MM.1S (cell line): ENCODE measurements at regions not wholly inside any gene's neighbourhood (a gene's known extent, or its start where the extent isn't known, plus 50 kb on each side); places are given as distances from the start of the nearest gene placed in this dataset.
"Not testable (repeated sequence)": the region's sequence is repeated elsewhere in the genome, so short reads cannot be mapped to it uniquely, and the experiment has no call there.

Experiments used
- DNase-seq: peaks from one replicate; pipeline ENCODE4 v3.0.0-alpha.2; 2015
- H2AFZ ChIP-seq: fragments of 300-600 bp; sonication (generic); 2 replicates; pipeline ENCODE4 v1.6.0; 2016; ENCODE audit warnings: antibody characterized with exemption, low read length
- H3F3A ChIP-seq: fragments of 300-600 bp; sonication (generic); 2 replicates; pipeline ENCODE4 v1.6.1; 2016; ENCODE audit warnings: mild to moderate bottlenecking, antibody characterized with exemption, low read length, moderate library complexity, mixed read lengths; ENCODE audit not compliant: insufficient read depth
- H3K27ac ChIP-seq: fragments of 300-600 bp; sonication (generic); 2 replicates; pipeline ENCODE4 v1.5.1; 2016; ENCODE audit warnings: mild to moderate bottlenecking, low read length
- H3K27me3 ChIP-seq: fragments of 300-600 bp; sonication (generic); replicated peaks from 2 replicates; pipeline ENCODE4 v1.6.0; 2016; ENCODE audit warnings: low read length; ENCODE audit not compliant: insufficient read depth
- H3K36me3 ChIP-seq: fragments of 300-600 bp; sonication (generic); replicated peaks from 2 replicates; pipeline ENCODE4 v1.6.1; 2016; ENCODE audit warnings: mild to moderate bottlenecking, low read length, mixed read lengths; ENCODE audit not compliant: insufficient read depth
- H3K4me1 ChIP-seq: fragments of 300-600 bp; sonication (generic); 2 replicates; pipeline ENCODE4 v1.6.1; 2016; ENCODE audit warnings: low read length, mixed read lengths
- H3K4me2 ChIP-seq: fragments of 300-600 bp; sonication (generic); 2 replicates; pipeline ENCODE4 v1.6.0; 2016; ENCODE audit warnings: low read depth, low read length
- H3K4me3 ChIP-seq: fragments of 300-600 bp; sonication (generic); 2 replicates; pipeline ENCODE4 v1.5.1; 2016; ENCODE audit warnings: low read length, mixed read lengths
- H3K79me2 ChIP-seq: fragments of 300-600 bp; sonication (generic); 2 replicates; pipeline ENCODE4 v1.6.1; 2016; ENCODE audit warnings: mixed run types, low read length, mixed read lengths
- H3K9ac ChIP-seq: fragments of 300-600 bp; sonication (generic); 2 replicates; pipeline ENCODE4 v1.6.1; 2016; ENCODE audit warnings: low read length, mixed read lengths
- H3K9me2 ChIP-seq: fragments of 300-600 bp; sonication (generic); replicated peaks from 2 replicates; pipeline ENCODE4 v1.6.1; 2016; ENCODE audit warnings: mild to moderate bottlenecking, low read length, mixed read lengths; ENCODE audit not compliant: insufficient read depth
- H3K9me3 ChIP-seq: fragments of 300-600 bp; sonication (generic); replicated peaks from 2 replicates; pipeline ENCODE4 v1.6.1; 2016; ENCODE audit warnings: mild to moderate bottlenecking, low read length, mixed read lengths; ENCODE audit not compliant: insufficient read depth
- H4K20me1 ChIP-seq: fragments of 300-600 bp; sonication (generic); 2 replicates; pipeline ENCODE4 v1.6.1; 2016; ENCODE audit warnings: mild to moderate bottlenecking, low read length, moderate library complexity, mixed read lengths; ENCODE audit not compliant: insufficient read depth
- EZH2 ChIP-seq: fragments of 300-600 bp; sonication (generic); optimal IDR thresholded peaks from 2 replicates; pipeline ENCODE3; 2017; ENCODE audit warnings: low read depth, mild to moderate bottlenecking, antibody characterized with exemption, low read length, mixed read lengths
- EZH2phosphoT487 ChIP-seq: fragments of 300-600 bp; sonication (generic); IDR thresholded peaks from 2 replicates; pipeline ENCODE4 v1.6.1; 2018; ENCODE audit warnings: antibody characterized with exemption, low read length
- TF ChIP-seq, protein P1 (sequence below): fragments of 300-600 bp; sonication (generic); IDR thresholded peaks from 2 replicates; pipeline ENCODE4 v1.5.1; 2016; ENCODE audit warnings: antibody characterized with exemption, low read length, mixed read lengths

DNA sequence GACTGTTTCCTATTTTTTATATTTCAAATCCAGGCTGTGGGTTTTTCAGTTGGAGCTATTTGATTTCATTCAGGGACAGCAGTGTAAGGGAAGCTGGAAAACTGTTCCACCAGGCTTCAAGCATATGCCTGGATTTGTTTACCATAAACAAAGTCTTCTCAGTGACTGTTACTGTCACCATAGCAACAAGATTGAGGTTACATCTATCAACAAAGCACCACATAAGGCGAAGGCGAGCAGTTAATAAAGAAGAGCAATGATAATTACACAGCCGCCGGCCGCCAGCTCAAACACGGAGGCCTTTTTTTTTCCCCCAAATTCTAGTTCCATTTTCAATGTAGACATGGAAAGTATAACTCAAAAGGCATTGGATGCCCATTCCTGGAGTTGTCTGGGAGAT, 553.7 kb upstream of the SYT4 start:
- H3F3A ChIP-seq: no peaks in the 10 kb centered on the region
- no peak overlapping the region for H3K4me2 ChIP-seq
- H3K9me2 ChIP-seq: no peaks in the 10 kb centered on the region
- no peak overlapping the region for H3K9ac ChIP-seq
- no peak for DNase-seq
- no peaks in the 10 kb centered on the region for H3K9me3 ChIP-seq
- H4K20me1 ChIP-seq: no peaks in the 10 kb centered on the region
- no peak overlapping the region for H3K27ac ChIP-seq
- no peaks in the 10 kb centered on the region for H3K27me3 ChIP-seq
- H3K36me3 ChIP-seq: no peaks in the 10 kb centered on the region
- TF ChIP-seq, protein P1, sequence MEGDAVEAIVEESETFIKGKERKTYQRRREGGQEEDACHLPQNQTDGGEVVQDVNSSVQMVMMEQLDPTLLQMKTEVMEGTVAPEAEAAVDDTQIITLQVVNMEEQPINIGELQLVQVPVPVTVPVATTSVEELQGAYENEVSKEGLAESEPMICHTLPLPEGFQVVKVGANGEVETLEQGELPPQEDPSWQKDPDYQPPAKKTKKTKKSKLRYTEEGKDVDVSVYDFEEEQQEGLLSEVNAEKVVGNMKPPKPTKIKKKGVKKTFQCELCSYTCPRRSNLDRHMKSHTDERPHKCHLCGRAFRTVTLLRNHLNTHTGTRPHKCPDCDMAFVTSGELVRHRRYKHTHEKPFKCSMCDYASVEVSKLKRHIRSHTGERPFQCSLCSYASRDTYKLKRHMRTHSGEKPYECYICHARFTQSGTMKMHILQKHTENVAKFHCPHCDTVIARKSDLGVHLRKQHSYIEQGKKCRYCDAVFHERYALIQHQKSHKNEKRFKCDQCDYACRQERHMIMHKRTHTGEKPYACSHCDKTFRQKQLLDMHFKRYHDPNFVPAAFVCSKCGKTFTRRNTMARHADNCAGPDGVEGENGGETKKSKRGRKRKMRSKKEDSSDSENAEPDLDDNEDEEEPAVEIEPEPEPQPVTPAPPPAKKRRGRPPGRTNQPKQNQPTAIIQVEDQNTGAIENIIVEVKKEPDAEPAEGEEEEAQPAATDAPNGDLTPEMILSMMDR: no peak
- H2AFZ ChIP-seq: no peak overlapping the region
- no peak overlapping the region for H3K4me3 ChIP-seq
- no peaks in the 10 kb centered on the region for H3K4me1 ChIP-seq
- H3K79me2 ChIP-seq: no peaks in the 10 kb centered on the region

DNA sequence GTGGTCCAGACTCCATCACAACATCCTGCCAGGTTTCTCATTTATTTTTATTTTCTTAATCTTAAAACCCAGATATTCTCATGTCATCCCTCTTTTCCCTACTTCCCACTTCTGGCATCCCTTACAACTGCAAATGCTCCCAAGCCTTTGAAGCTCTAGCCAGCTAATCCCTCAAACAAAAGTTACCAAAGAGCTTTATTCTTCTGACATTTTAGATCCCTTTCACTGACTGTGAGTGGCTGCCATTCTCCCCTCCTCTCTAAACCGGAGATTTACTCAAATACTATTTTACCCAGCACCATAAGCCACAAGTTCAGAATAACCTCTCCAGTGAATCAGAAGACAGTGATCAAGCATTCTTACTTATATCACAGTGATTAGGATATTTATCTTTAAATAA, 569.0 kb upstream of the SYT4 start:
- H2AFZ ChIP-seq: no peak overlapping the region
- TF ChIP-seq EZH2: no peak
- TF ChIP-seq EZH2phosphoT487: no peak
- TF ChIP-seq, protein P1: no peak
- no peaks in the 10 kb centered on the region for H3K27me3 ChIP-seq
- H3K9me3 ChIP-seq: no peaks in the 10 kb centered on the region
- H3K36me3 ChIP-seq: no peaks in the 10 kb centered on the region
- no peak overlapping the region for H3K4me2 ChIP-seq
- H3F3A ChIP-seq: no peaks in the 10 kb centered on the region
- no peak for DNase-seq
- no peak overlapping the region for H3K27ac ChIP-seq
- H4K20me1 ChIP-seq: no peaks in the 10 kb centered on the region
- no peak overlapping the region for H3K4me3 ChIP-seq
- no peaks in the 10 kb centered on the region for H3K79me2 ChIP-seq
- H3K4me1 ChIP-seq: no peaks in the 10 kb centered on the region
- no peaks in the 10 kb centered on the region for H3K9me2 ChIP-seq
- H3K9ac ChIP-seq: no peak overlapping the region

DNA sequence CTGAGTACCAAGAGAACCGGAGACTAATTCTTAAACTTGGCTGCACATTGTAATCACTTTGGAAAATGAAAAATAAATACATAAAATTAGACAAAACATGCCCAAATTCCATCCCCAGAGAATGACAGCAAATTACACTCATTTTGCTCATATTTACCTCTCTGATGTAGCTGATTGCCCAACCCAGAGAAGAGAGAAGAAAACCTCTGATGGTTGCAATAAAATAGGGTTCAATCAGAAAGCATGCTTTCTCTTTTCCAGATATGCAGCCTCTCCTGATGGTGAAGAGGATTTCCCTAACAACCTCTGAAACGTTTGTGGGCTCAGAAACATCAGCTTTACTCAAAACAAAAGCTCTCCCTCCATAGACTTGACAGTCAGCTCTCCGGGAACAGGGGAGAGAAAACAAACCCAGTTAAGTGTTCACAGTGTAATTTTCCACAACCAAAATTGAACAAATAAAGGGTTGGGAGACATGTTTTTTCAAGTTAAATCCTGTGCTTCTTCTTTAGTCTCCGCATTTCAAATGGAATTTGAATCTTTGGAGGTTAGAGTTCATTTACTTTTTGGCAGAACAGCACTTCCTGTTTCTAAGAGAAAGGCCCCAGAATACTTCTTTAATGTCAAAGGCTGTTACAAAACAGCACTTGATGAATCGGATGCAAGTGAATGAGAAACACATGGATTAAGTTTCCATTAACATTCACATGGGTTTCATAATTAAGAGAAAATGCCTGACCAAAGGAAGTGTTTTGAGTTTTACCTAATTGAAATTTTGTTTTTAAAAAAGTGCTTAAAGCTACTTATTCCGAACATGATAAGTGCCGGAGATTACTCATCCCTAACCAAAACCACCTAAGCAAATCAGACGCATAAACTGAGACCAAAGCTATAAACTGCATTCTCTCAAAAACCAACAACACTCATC, 570.1 kb upstream of the SYT4 start:
- H3K4me2 ChIP-seq: no peak overlapping the region
- DNase-seq: no peak
- H3K27me3 ChIP-seq: no peaks in the 10 kb centered on the region
- H3K79me2 ChIP-seq: no peaks in the 10 kb centered on the region
- H3K4me1 ChIP-seq: no peaks in the 10 kb centered on the region
- no peaks in the 10 kb centered on the region for H4K20me1 ChIP-seq
- no peak overlapping the region for H2AFZ ChIP-seq
- H3K9ac ChIP-seq: no peak overlapping the region
- no peak overlapping the region for H3K27ac ChIP-seq
- H3K9me3 ChIP-seq: no peaks in the 10 kb centered on the region
- no peak overlapping the region for H3K4me3 ChIP-seq
- H3K36me3 ChIP-seq: no peaks in the 10 kb centered on the region
- H3K9me2 ChIP-seq: no peaks in the 10 kb centered on the region
- TF ChIP-seq, protein P1: no peak
- TF ChIP-seq EZH2phosphoT487: no peak
- no peak for TF ChIP-seq EZH2
- no peaks in the 10 kb centered on the region for H3F3A ChIP-seq

DNA sequence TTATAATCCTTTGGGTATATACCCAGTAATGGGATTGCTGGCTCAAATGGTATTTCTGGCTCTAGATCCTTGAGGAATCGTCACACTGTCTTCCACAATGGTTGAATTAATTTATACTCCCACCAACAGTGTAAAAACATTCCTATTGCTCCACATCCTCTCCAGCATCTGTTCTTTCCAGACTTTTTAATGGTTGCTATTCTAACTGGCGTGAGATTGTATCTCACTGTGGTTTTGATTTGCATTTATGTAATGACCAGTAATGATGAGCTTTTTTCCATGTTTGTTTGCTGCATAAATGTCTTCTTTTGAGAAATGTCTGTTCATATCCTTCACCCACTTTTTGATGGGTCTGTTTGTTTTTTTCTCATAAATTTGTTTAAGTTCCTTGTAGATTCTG, 572.5 kb upstream of the SYT4 start:
- not testable (repeated sequence) for DNase-seq, H3K9ac ChIP-seq, H3K27me3 ChIP-seq, H3K79me2 ChIP-seq, H3F3A ChIP-seq, H3K4me3 ChIP-seq, H3K4me1 ChIP-seq, H2AFZ ChIP-seq, H4K20me1 ChIP-seq, H3K36me3 ChIP-seq, H3K9me2 ChIP-seq, H3K4me2 ChIP-seq, H3K9me3 ChIP-seq, H3K27ac ChIP-seq
